ENCODE measurements at regions not wholly inside any gene's neighbourhood (a gene's known extent, or its start where the extent isn't known, plus 50 kb on each side); places are given as distances from the start of the nearest gene placed in this dataset.

- no peak for TF ChIP-seq CREB1 (CRISPR knock-in tag; IDR thresholded peaks at IDR 0.05; ENCODE audit: low read depth)
- TF ChIP-seq EZH2 (IDR thresholded peaks at IDR 0.05; ENCODE audit: low read depth, unreplicated experiment): no peak
- no peak for TF ChIP-seq ETS1 (IDR thresholded peaks at IDR 0.05)
- no peak for TF ChIP-seq STAT1 (IDR thresholded peaks at IDR 0.05; ENCODE audit: unreplicated experiment)
Measured at GRCh38 chr15:81955382-81956062, 90.3 kb downstream of the MEX3B start (continued).

- no peak for DNase-seq (ENCODE audit: low spot score)
- TF ChIP-seq ZNF114 (CRISPR knock-in tag; IDR thresholded peaks at IDR 0.05) (no peak), POLR2AphosphoS5 (IDR thresholded peaks at IDR 0.05; ENCODE audit: low read depth) (no peak)
- Histone ChIP-seq H3K27me3 (ENCODE audit: insufficient read depth) (no peaks in the 10 kb centered on the region), H3K27ac (ENCODE audit: low read depth) (no peak overlapping the region), H3K36me3 (ENCODE audit: insufficient read depth) (no peaks in the 10 kb centered on the region), H3K4me1 (ENCODE audit: insufficient read depth) (no peaks in the 10 kb centered on the region), H3K4me2 (no peak overlapping the region), H4K20me1 (replicated peaks; ENCODE audit: insufficient read depth) (no peaks in the 10 kb centered on the region; the same call in 1 of the 2 replicates), H3K9me2 (ENCODE audit: insufficient read depth) (no peaks in the 10 kb centered on the region), H3K4me3 (no peak overlapping the region), H3K79me2 (replicated peaks; ENCODE audit: insufficient read depth) (no peaks in the 10 kb centered on the region), H3F3A (replicated peaks; ENCODE audit: low read depth) (no peaks in the 10 kb centered on the region), H2AFZ (no peak overlapping the region)
- Mint-ChIP-seq H3K9me3 (no peaks in the 10 kb centered on the region), H3K27ac (no peak overlapping the region), H3K36me3 (ENCODE audit: low read depth) (no peaks in the 10 kb centered on the region; the same call in 2 of the 3 replicates), H3K4me1 (peaks cover 13% of the 10 kb centered on the region), H3K27me3 (ENCODE audit: insufficient read depth, low read depth, poor library complexity) (peaks cover 9% of the 10 kb centered on the region), H3K4me3 (no peak overlapping the region)
- no peak for ATAC-seq
Measured at GRCh38 chr15:81954158-81954783, 91.5 kb downstream of the MEX3B start.

- peaks cover 3% of the 10 kb centered on the region; the same call in 2 of the 3 replicates for H3K36me3 Mint-ChIP-seq (ENCODE audit: low read depth)
- no peaks in the 10 kb centered on the region for H3K4me1 ChIP-seq (ENCODE audit: insufficient read depth)
- no peaks in the 10 kb centered on the region for H3K27me3 ChIP-seq (ENCODE audit: insufficient read depth)
- H3K4me3 Mint-ChIP-seq: no peak overlapping the region
- no peak overlapping the region for H3K4me2 ChIP-seq
- H3K79me2 ChIP-seq (replicated peaks; ENCODE audit: insufficient read depth): no peaks in the 10 kb centered on the region
- no peaks in the 10 kb centered on the region for H4K20me1 ChIP-seq (replicated peaks; ENCODE audit: insufficient read depth)
- H3K27me3 Mint-ChIP-seq (ENCODE audit: insufficient read depth, low read depth, poor library complexity): peaks cover 9% of the 10 kb centered on the region
- H3K36me3 ChIP-seq (ENCODE audit: insufficient read depth): no peaks in the 10 kb centered on the region
- DNase-seq (ENCODE audit: low spot score): peak; percentile 21
- no peak overlapping the region for H2AFZ ChIP-seq
- H3K4me1 Mint-ChIP-seq: peaks cover 13% of the 10 kb centered on the region
- ATAC-seq: no peak; the same call in 2 of the 3 replicates
- no peaks in the 10 kb centered on the region for H3K9me3 Mint-ChIP-seq
- no peaks in the 10 kb centered on the region for H3F3A ChIP-seq (replicated peaks; ENCODE audit: low read depth)
- H3K9me2 ChIP-seq (ENCODE audit: insufficient read depth): no peaks in the 10 kb centered on the region
- no peak overlapping the region for H3K27ac ChIP-seq (ENCODE audit: low read depth)
- H3K27ac Mint-ChIP-seq: no peak overlapping the region
- no peak overlapping the region for H3K4me3 ChIP-seq
- no peak for TF ChIP-seq EZH2phosphoT487 (IDR thresholded peaks at IDR 0.05; ENCODE audit: unreplicated experiment)
- TF ChIP-seq STAT1 (IDR thresholded peaks at IDR 0.05; ENCODE audit: unreplicated experiment): no peak
- TF ChIP-seq EZH2 (IDR thresholded peaks at IDR 0.05; ENCODE audit: low read depth, unreplicated experiment): no peak
- no peak for TF ChIP-seq CTCF (conservative IDR thresholded peaks at IDR 0.05; ENCODE audit: low read depth in 2 of 2)
- no peak for TF ChIP-seq CREB1 (CRISPR knock-in tag; IDR thresholded peaks at IDR 0.05; ENCODE audit: low read depth)
- no peak for TF ChIP-seq ZNF462 (CRISPR knock-in tag; IDR thresholded peaks at IDR 0.05)
Measured at GRCh38 chr15:81950841-81951414, 94.9 kb downstream of the MEX3B start.

Data from GM23338 (cell line).